HG03159 (cell line): ENCODE measurements at regions not wholly inside any gene's neighbourhood (a gene's known extent, or its start where the extent isn't known, plus 50 kb on each side); places are given as distances from the start of the nearest gene placed in this dataset.

ENCODE experiments used
- ATAC-seq: cut with Tn5 transposase; IDR thresholded peaks from one replicate; pipeline ENCODE4 v1.9.1; 2021; ENCODE audit warnings: mild to moderate bottlenecking, moderate library complexity; ENCODE audit not compliant: unreplicated experiment

GRCh38 chr13:73284081-73284874 lies 225.5 kb downstream of the KLF5 start:
- no peak for ATAC-seq

GRCh38 chr13:73283636-73284035 lies 224.8 kb downstream of the KLF5 start:
- no peak for ATAC-seq

GRCh38 chr13:73281746-73282145 lies 222.9 kb downstream of the KLF5 start:
- ATAC-seq, result no peak

GRCh38 chr13:73278186-73278585 lies 219.4 kb downstream of the KLF5 start:
- ATAC-seq, result peak; percentile 83

- ATAC-seq, result no peak
Observed at GRCh38 chr13:73275163-73275562, 216.4 kb downstream of the KLF5 start.

GRCh38 chr13:73274147-73274546 lies 215.3 kb downstream of the KLF5 start:
- no peak for ATAC-seq

- ATAC-seq, result no peak
Observed at GRCh38 chr13:73273745-73274144, 214.9 kb downstream of the KLF5 start.

- ATAC-seq, result no peak
Observed at GRCh38 chr13:73273276-73273675, 214.5 kb downstream of the KLF5 start.

- ATAC-seq, result no peak
Observed at GRCh38 chr13:73272831-73273230, 214.0 kb downstream of the KLF5 start.

GRCh38 chr13:73268306-73268705 lies 209.5 kb downstream of the KLF5 start:
- no peak for ATAC-seq

GRCh38 chr13:73266640-73267180 lies 207.9 kb downstream of the KLF5 start:
- ATAC-seq, result no peak

- no peak for ATAC-seq
Observed at GRCh38 chr13:73262862-73263627, 204.2 kb downstream of the KLF5 start.

- ATAC-seq, result no peak
Observed at GRCh38 chr13:73261739-73262216, 203.0 kb downstream of the KLF5 start.

GRCh38 chr13:73259061-73260017 lies 200.5 kb downstream of the KLF5 start:
- ATAC-seq, result no peak

- ATAC-seq, result no peak
Observed at GRCh38 chr13:73258406-73258805, 199.6 kb downstream of the KLF5 start.

- no peak for ATAC-seq
Observed at GRCh38 chr13:73254827-73255226, 196.0 kb downstream of the KLF5 start.

- no peak for ATAC-seq
Observed at GRCh38 chr13:73251626-73252265, 192.9 kb downstream of the KLF5 start.

GRCh38 chr13:73250061-73250460 lies 191.3 kb downstream of the KLF5 start:
- ATAC-seq, result no peak

GRCh38 chr13:73248711-73249580 lies 190.1 kb downstream of the KLF5 start:
- ATAC-seq, result no peak
